Amygdala (tissue), 56 donors: ENCODE measurements at regions not wholly inside any gene's neighbourhood (a gene's known extent, or its start where the extent isn't known, plus 50 kb on each side); places are given as distances from the start of the nearest gene placed in this dataset.

Experiments
- DNase-seq, 56 donors: peaks; one replicate each; lab custom pipeline; 2025; lab: John Stamatoyannopoulos, UW

- DNase-seq = no peak
Observed at GRCh38 chr12:93170928-93171327, 206.8 kb upstream of the NUDT4 start.

DNA sequence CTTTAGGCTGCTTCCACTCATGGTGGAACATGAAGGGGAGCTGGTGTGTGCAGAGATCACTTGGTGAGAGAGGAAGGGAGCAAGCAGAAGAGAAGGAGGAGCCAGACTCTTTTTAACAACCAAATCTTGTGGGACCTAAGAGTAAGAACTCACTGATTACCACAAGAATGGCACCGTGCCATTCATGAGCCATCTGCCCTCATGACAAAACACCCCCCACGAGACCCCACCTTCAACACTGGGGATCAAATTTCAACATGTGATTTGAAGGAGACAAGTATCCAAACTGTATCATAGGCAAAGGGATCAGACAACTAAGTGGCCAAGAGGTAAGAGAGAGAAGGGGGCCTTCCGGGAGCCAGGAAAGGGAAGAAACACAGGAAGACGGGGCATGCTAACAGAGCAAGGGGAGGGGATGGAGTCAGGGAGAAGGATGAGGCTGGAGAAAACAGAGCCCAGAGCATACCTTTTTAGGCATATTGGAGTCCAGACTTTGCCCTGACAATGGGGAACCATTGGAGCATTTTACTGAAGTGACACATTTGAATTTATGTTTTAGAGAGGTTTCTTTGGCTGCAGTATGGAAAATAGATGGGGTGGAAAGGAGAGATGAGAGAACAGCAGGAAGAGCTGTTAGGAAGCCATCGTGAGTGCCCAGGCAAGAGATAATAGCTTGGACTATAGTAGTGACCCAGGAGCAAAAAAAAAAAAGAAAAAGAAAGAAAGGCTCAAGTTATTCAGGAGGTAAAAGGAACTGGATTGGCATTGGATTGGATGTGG lies 204.4 kb upstream of the NUDT4 start:
- no peak for DNase-seq

DNA sequence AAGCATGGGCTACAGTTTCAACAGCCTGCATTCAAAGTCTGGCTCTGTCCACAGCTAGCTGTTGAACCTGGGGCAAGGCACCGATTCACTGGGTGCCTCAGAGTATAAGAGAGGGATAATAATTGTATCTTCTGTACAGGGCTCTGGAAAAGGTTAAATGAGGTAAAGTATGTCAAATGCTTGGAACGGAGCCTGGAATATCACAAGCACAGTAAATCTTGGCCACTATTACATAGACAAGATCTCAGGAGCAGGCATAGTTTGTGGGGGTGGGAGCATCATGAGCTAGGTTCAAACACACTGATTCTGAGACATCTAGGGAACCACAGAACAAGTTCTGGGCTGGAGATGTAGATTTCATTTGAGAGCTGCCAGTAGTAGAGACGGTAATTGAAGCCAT lies 203.7 kb upstream of the NUDT4 start:
- no peak for DNase-seq

DNA sequence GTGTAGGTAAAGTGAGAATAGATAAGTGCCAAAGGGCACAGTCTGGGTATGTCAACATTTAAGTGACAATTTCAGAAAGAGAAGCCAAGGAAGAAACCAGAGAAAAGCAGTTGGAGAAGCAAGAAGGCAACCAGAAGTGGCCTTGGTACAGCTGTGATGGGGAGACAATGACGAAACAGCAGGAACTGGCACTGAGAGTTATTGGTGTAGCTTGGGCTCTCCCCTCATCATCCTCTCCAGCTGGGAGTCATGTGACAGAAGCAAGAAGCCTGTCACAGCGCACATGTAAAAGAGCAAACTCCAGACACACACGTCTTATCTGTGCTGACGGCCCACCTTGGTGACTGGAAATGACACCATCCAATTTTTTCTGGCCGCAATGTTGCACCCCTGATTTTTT lies 203.3 kb upstream of the NUDT4 start:
- DNase-seq = no peak

GRCh38 chr12:93176165-93176564 lies 201.6 kb upstream of the NUDT4 start:
- peak in 1 of 56 donors; percentile 4 for DNase-seq

GRCh38 chr12:93176610-93177126 lies 201.1 kb upstream of the NUDT4 start:
- no peak for DNase-seq

- no peak for DNase-seq
Observed at GRCh38 chr12:93177208-93178153, 200.2 kb upstream of the NUDT4 start.

- no peak for DNase-seq
Observed at GRCh38 chr12:93178154-93178878, 199.4 kb upstream of the NUDT4 start.

DNA sequence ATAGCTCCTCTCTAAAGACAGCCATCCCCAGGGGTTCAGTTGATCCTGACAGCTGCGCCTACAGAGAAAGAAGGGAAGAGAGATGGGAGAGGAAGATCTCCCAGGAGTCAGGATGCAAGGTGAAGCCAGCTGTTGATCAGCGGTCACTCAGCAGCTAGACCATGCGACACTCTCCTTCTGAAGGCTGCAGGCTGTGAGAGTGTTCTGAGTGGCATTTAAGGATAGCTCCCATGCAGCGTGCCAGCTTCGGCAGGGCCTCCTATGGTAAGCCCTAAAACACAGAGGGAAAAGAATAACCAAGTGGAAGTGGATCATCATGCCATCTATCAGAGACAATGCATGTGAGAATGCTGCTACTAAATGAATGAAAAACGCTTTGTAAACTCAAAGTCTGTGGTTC lies 197.9 kb upstream of the NUDT4 start:
- DNase-seq = no peak

DNA sequence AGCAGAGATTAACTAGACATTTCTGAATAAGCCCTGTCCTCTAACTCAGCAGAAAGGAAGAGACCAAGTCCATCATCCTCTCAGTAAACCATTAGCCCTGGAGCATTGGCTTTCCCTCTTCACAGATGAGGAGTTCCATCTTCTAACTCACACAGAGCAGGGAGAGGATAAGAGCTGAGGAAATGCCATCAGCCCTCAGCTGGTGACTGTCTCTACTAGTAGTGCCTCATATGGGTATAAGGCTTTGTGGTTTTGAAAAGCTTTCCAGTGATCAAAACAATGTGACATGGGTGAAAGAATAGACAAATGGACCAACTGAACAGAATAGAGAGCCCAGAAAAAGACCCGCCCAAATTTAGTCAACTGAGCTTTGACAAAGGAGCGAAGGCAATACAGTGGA lies 197.2 kb upstream of the NUDT4 start:
- no peak for DNase-seq

DNA sequence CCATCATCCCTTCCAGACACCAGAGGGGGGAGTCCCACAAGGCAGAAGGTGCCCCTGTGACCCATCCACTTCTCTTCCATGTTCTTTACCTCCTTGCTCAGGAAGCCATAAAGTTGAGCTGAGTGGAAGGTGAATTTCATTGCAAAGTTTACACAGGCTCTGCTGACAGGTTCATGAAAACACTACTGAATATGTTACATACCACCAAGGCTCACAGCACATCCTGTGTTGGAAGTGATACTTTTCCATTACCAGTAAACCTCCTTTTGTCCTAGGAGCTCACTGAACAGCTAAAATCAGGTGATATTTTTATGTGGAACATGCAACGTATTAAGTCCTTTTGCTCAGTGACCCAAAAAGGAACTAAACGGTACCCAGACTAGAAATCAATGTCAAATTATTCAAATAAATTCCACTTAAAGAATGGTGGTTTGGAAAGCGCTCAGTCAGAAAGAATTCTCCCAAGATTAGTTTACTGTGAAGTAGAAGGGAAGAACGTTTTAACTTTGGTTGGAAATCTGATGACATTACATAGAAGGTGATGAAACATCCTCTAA lies 196.2 kb upstream of the NUDT4 start:
- DNase-seq = no peak

DNA sequence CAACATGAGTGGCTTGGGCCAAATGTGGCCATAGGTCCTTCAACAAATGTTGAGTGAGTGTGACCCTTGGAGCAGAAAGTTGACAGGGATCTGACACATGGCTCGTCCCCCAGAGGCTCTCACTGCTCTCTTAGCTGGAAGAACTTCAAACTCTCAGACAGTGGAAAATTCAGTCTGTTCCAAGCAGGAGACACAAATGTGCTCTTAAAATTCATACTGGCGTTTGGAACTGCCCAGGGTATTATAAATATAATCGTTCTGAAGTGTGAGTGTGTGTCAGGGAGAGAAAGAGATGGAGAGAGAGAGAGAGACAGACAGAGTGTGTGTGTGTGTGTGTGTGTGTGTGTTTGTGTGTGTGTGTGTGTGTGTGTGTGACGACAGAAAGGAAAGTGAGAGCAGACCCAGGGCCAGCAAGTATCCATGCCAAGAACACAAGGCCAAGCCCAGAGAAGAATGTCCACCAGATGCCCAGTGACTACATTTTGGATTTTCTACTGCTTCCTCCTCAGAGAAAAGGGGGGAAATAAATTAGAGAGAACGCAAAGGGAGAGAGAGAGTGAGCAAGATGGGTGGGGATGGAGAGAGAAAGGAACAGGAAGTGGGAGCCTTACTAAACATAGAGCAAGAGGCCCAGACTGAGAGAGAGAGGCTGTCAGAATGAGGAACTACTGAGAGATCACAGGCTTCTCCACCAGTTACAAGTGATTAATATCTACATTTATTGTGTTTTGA lies 193.6 kb upstream of the NUDT4 start:
- peak in 9 of 56 donors; percentile 6 to 33 (median 22) for DNase-seq

GRCh38 chr12:93184672-93185368 lies 192.9 kb upstream of the NUDT4 start:
- DNase-seq = peak in 1 of 56 donors; percentile 33

DNA sequence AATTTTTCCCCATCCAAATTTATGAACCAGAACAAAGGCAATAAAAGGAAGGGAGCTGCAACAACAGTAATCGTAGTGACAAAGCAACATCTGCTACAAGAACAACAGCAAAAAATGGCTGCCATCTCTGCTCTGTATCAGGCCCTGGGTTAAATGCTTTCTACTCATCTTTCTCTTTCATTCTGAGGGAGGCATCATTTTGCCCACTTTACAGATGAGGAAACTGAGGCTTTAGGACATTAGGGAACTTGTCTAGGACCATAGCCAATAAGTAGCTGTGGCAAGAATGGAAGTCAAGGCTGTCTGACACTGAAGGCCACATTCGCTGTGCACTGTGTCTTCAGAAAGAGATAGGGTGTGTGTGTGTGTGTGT lies 192.4 kb upstream of the NUDT4 start:
- no peak for DNase-seq

DNA sequence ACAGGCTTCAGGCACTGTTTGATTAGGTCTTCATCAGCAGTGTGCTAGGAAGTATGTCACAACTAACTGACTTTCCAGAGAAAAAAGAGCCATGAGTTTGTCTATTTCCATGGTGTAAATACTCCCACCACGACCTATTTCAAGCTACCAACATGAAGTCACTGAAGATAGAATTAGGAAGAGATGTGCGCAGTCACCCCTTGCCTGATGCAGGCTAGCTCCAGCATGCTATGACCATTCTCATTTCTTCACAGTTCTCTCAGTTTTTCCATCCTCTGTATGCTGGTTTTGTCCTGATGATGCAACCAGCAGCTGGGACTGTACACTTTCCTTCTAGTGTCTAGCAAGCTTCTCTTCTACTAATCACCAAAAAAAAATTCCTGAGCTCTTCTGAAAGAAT lies 191.6 kb upstream of the NUDT4 start:
- DNase-seq = no peak

- DNase-seq = no peak
Observed at GRCh38 chr12:93186621-93187020, 191.1 kb upstream of the NUDT4 start.

DNA sequence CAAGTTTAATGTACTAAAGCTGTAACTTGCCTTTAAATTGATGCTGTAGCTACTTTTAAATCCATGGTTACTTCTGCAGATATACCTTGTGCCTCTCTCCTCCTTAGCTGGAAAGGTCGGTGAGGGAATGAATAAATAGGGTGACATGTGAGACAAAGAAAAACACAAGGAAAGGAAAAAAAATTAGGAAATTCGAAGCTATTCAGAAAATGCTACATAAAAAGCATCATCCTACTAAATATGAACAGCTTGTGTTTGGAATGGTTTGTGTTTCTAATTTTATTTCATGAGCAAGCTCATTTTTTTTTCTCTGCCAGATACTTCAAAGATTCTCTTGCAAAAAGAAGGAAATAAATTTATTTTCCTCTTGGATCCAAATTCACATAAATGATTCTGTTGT lies 186.3 kb upstream of the NUDT4 start:
- no peak for DNase-seq

DNA sequence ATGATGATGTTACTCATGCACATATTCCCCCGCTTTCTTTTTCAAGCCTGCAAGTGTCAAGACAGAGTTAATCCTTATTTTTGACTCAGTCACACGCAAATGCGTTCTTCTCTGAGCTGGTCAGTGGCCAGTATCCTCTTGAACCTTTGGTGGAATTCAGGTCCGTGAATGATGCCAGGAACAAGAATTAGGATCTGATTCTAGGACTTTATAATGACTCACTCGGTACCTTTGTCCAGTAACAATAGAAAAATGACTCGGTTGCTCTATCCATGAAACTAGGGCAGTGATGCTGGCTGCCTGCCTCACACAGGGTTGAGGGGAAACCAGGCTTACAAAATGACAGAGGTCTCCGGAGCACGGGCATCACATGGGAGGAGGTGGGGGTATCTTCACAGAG lies 185.8 kb upstream of the NUDT4 start:
- DNase-seq = peak in 10 of 56 donors; percentile 7 to 55 (median 16)

GRCh38 chr12:93192878-93193277 lies 184.8 kb upstream of the NUDT4 start:
- no peak for DNase-seq
